IPS DF 6.9 (cell line): ENCODE measurements at regions not wholly inside any gene's neighbourhood (a gene's known extent, or its start where the extent isn't known, plus 50 kb on each side); places are given as distances from the start of the nearest gene placed in this dataset.

Experiments used
- DNase-seq: peaks from one replicate; pipeline ENCODE4 v3.0.0-alpha.2; 2013; ENCODE audit warnings: low read depth, low spot score
- H3K27ac ChIP-seq: one replicate; pipeline ENCODE4 v1.5.1; 2013; ENCODE audit warnings: low read length, control low read depth
- H3K27me3 ChIP-seq: 2 replicates; pipeline ENCODE4 v1.6.1; 2013; ENCODE audit warnings: mild to moderate bottlenecking, low read length; ENCODE audit not compliant: control insufficient read depth, insufficient read depth
- H3K36me3 ChIP-seq: 2 replicates; pipeline ENCODE4 v1.6.1; 2013; ENCODE audit warnings: low read length; ENCODE audit not compliant: control insufficient read depth, insufficient read depth
- H3K4me1 ChIP-seq: 2 replicates; pipeline ENCODE4 v1.6.1; 2013; ENCODE audit warnings: low read length; ENCODE audit not compliant: control insufficient read depth, insufficient read depth
- H3K4me3 ChIP-seq: 2 replicates; pipeline ENCODE4 v1.5.1; 2013; ENCODE audit warnings: mild to moderate bottlenecking, low read length
- H3K9me3 ChIP-seq: 2 replicates; pipeline ENCODE4 v1.6.1; 2013; ENCODE audit warnings: low read length, inconsistent platforms; ENCODE audit not compliant: control insufficient read depth, insufficient read depth
- WGBS: extraction: QIAGEN DNeasy Blood & Tissue Kit; methylation state at CpG from one replicate; pipeline ENCODE4 v1.1.7; 2013; ENCODE audit warnings: mixed read lengths, missing lambda C conversion rate; ENCODE audit not compliant: insufficient read length, insufficient coverage; 5-methylcytosine and 5-hydroxymethylcytosine counted together

DNA sequence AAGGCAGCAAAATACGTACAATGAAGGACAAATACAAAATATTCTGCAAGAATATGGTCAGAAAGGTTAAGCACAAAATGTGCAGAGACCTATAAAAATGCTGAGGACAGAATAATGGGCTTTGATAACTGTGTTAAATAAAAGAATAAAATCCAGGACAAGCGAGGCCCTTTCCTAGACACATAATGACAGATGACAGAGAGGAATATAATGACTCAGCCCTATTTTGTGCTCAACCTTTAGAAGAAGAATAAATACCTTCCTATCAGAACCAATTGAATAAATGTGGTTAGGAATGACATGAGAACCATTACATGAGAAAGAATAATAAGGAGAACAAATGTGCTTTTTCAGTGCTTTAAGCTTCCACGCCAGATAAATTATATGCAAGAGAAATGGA, 178.0 kb downstream of the TEX13C start:
- Histone ChIP-seq H3K27me3 (no peaks in the 10 kb centered on the region), H3K27ac (no peak overlapping the region), H3K9me3 (no peaks in the 10 kb centered on the region), H3K4me1 (no peaks in the 10 kb centered on the region), H3K36me3 (no peaks in the 10 kb centered on the region), H3K4me3 (no peak overlapping the region)
- no CpG with 5 or more reads among the region's 3 CpGs for WGBS
- no peak for DNase-seq

DNA sequence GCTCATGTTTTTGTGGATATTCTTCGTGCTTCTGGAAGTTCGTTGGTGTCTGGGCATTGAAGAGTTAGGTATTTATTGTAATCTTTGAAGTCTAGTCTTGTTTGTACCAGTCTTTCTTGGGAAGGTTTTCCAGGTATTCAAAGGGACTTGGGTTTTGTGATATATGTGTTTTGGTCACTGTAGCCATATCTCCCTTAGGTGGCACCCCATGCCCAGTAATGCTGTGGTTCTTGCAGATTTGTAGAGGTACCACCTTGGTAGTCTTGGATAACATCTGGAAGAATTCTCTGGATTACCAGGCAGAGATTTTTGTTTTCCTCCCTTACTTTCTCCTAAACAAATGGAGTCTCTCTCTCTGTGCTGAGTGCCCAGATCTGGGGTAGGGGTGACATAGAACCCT, 184.1 kb downstream of the TEX13C start:
- no CpG with 5 or more reads among the region's 2 CpGs for WGBS
- no peak for DNase-seq

DNA sequence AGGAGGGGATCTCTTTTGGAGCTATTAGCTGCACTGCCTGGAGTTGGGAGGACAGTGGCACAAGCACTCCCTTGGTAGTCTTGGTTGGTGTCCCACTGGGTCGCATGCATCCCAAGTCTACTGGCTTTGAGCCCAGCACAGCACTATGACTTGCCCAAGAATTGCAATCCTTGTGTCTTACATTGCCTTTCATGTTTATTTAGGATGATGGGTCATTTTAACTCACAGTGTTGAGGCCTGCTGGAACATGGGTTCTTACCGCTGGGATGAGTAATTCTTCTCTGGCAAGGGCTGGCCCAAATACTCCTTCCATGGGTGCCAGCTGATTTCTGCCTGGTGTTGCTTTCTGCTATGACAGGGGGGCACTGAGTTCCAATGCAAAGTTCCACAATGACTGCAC, 185.5 kb downstream of the TEX13C start:
- no peaks in the 10 kb centered on the region for H3K4me1 ChIP-seq
- no peak overlapping the region for H3K4me3 ChIP-seq
- no peak overlapping the region for H3K27ac ChIP-seq
- WGBS, result no CpG with 5 or more reads among the region's 2 CpGs
- H3K36me3 ChIP-seq, result no peaks in the 10 kb centered on the region
- no peaks in the 10 kb centered on the region for H3K9me3 ChIP-seq
- no peaks in the 10 kb centered on the region for H3K27me3 ChIP-seq
- DNase-seq, result no peak

More for the DNA sequence above, 184.1 kb downstream of the TEX13C start:
- Histone ChIP-seq H3K9me3 (no peaks in the 10 kb centered on the region), H3K4me3 (no peak overlapping the region), H3K27ac (no peak overlapping the region), H3K27me3 (no peaks in the 10 kb centered on the region), H3K36me3 (no peaks in the 10 kb centered on the region), H3K4me1 (no peaks in the 10 kb centered on the region)

DNA sequence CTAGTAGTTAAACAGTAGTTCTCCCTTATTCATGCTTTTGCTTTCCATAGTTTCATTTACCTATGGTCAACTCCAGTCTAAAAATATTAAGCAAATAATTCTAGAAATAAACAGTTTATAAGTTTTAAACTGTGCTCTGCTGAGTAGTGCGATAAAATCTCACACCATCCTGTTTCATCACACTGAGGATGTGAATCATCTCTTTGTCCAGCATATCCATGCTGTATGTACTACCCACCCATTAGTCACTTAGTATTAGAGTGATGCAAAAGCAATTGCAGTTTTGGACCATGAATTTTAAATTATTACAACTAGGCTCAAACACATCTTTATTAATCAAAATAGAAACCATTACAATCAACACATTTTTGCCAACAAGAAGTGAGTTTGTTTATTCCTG, 187.4 kb downstream of the TEX13C start:
- WGBS, result no CpG with 5 or more reads among the region's 1 CpG
- Histone ChIP-seq H3K4me1 (no peaks in the 10 kb centered on the region), H3K27ac (no peak overlapping the region), H3K27me3 (no peaks in the 10 kb centered on the region), H3K4me3 (no peak overlapping the region), H3K9me3 (no peaks in the 10 kb centered on the region), H3K36me3 (no peaks in the 10 kb centered on the region)
- no peak for DNase-seq

DNA sequence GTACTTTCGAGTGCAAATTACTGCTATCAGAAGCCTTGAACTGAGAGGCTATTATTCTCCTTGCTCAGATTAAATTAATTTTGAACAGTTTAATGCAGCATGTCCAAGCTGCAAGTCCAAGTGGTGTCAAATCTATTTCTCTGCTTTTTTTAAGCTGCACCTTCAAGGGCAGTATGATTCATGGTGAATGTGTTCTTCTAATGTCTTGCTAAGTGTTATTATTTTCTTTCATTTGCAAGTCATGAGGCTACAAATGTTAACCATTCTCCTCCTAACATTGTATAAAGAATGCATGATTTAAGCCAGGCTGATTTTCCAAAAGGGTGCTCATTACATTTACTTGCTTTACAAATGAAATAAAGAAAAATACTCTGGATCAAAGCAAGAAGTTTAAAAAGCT, 200.4 kb downstream of the TEX13C start:
- WGBS, result no CpG with 5 or more reads among the region's 1 CpG
- H3K9me3 ChIP-seq, result no peaks in the 10 kb centered on the region
- no peak for DNase-seq
- no peaks in the 10 kb centered on the region for H3K27me3 ChIP-seq
- no peak overlapping the region for H3K27ac ChIP-seq
- H3K4me1 ChIP-seq, result no peaks in the 10 kb centered on the region
- H3K4me3 ChIP-seq, result no peak overlapping the region
- no peaks in the 10 kb centered on the region for H3K36me3 ChIP-seq

DNA sequence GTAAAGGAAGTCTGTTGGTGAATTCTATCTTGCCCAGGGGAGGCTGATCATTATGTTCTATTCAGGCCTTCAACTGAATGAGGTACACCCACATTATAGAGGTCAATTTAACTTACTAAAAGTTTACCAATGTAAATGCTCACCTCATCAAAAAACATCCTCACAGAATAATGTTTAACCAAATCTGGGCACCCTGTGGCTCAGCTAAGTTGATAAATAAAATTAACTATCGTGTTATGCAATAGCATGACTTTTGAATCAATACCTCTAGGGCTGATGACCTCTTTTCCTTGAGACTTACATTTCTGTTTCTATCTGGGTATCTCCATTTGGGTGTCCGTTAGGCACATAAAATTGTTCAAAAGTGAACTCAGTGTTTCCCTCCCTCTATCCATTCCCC, 203.1 kb downstream of the TEX13C start:
- Histone ChIP-seq H3K27me3 (no peaks in the 10 kb centered on the region), H3K36me3 (no peaks in the 10 kb centered on the region), H3K9me3 (no peaks in the 10 kb centered on the region), H3K27ac (no peak overlapping the region), H3K4me3 (no peak overlapping the region), H3K4me1 (no peaks in the 10 kb centered on the region)
- no peak for DNase-seq
- WGBS, result no CpG with 5 or more reads among the region's 2 CpGs

DNA sequence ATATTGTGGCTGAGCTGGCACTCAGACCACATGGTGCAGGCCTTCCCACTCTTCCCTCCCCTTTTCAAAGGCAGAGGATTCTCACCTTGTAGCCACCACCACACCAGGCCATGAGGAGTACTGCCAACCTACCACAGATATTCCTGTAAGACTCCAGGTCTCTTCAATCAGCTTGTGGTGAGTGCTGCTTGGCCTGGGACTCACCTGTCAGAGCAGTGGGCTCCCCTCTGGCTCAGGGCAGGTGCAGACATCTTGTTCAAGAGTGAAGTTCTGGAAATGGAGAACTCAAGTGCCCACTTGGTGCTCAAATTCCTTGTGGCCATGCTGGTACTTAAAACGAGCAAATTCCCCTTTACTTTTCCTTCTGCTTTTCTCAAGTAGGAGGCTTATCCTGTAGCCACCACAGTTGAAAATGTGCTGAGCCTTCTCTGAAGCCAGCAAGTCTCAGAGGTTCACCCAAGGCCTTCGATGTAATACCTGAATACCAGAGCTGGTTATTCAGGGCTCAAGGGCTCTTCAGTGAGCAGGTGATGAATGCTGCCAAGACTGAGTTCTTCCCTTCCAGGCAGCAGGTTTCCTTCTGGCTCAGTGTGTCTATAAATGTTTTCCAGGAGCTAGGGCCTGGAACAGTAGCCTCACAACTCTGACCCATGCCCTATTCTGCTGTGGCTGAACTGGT, 212.9 kb downstream of the TEX13C start:
- H3K36me3 ChIP-seq, result no peaks in the 10 kb centered on the region
- DNase-seq, result no peak
- no peaks in the 10 kb centered on the region for H3K27me3 ChIP-seq
- H3K9me3 ChIP-seq, result no peaks in the 10 kb centered on the region
- no peak overlapping the region for H3K4me3 ChIP-seq
- H3K27ac ChIP-seq, result no peak overlapping the region
- no CpG with 5 or more reads among the region's 2 CpGs for WGBS
- no peaks in the 10 kb centered on the region for H3K4me1 ChIP-seq

DNA sequence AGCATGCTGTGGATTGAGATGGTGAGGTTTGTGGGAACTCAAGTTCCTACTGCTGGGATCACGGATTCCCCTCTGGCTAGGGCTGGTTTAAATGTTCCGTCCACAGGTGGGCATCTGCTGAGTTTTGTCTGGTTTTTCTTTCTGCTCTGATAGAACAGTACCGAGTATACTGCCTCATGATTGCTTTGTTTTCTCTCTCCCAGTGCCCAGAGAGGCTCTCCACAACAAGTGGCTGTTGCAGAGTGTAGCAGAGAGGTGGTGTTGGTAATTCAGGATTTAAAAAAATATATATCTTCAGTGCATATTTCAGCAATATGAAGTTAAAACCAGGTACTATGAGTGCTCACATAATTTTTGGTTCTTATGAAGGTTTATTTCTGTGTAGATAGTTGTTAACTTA, 213.7 kb downstream of the TEX13C start:
- H3K27me3 ChIP-seq, result no peaks in the 10 kb centered on the region
- no peak overlapping the region for H3K27ac ChIP-seq
- no CpG with 5 or more reads among the region's 3 CpGs for WGBS

DNA sequence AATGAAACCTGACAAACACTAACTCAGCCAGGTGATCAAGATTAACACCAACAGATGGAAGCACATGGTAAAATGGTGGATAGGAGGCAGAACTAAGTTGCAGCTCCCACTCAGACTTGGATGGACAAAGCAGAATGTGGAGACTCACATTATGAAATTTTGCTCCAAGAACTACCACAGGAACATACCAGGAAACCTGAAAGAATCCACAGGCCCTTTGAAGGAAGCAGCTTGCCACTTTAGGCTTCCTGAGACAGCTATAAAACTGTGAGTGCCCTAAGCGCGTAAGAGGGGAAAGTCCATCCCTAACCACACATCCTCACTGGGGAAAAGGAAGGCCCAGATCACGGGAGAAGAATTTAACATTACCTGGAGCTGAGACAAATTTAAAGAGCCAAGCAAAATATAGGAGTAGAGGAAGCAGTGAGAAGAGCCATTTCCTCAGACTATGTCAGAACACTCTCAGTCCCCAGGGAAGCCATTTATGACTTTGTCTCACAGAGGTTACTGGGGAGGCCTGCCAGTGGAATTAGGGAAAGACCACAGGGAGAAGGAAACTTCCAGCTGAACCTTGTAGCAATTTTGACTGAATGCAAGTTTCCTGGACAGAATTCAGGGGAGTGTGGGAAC, 224.5 kb downstream of the TEX13C start:
- Histone ChIP-seq H3K27ac (no peak overlapping the region), H3K36me3 (no peaks in the 10 kb centered on the region), H3K9me3 (no peaks in the 10 kb centered on the region), H3K4me3 (no peak overlapping the region), H3K27me3 (no peaks in the 10 kb centered on the region), H3K4me1 (no peaks in the 10 kb centered on the region)
- DNase-seq, result no peak
- no CpG with 5 or more reads among the region's 3 CpGs for WGBS

More for the DNA sequence above, 213.7 kb downstream of the TEX13C start:
- H3K4me3 ChIP-seq, result no peak overlapping the region
- H3K36me3 ChIP-seq, result no peaks in the 10 kb centered on the region
- no peaks in the 10 kb centered on the region for H3K4me1 ChIP-seq
- no peak for DNase-seq
- H3K9me3 ChIP-seq, result no peaks in the 10 kb centered on the region

DNA sequence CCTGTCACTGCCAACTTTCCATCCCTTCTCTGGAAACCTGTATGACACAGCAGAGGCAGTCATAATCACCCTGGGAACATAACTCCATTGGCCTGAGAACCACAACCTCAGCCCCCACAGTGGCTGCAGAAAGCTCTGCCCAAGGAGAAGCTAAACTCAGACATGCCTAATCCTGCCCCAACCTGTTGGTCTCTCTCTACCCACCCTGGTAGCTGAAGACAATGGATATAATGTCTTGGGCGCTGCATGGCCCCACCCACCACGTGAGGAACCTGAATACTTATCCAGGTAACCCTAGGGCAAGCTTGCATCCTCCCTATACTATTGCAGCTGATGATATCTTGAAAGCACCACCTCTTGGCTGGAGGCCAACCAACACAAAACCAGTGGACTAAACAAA, 225.2 kb downstream of the TEX13C start:
- Histone ChIP-seq H3K27ac (no peak overlapping the region), H3K9me3 (no peaks in the 10 kb centered on the region), H3K27me3 (no peaks in the 10 kb centered on the region), H3K4me1 (no peaks in the 10 kb centered on the region), H3K36me3 (no peaks in the 10 kb centered on the region), H3K4me3 (no peak overlapping the region)
- WGBS, result no CpG with 5 or more reads among the region's 2 CpGs
- DNase-seq, result no peak

DNA sequence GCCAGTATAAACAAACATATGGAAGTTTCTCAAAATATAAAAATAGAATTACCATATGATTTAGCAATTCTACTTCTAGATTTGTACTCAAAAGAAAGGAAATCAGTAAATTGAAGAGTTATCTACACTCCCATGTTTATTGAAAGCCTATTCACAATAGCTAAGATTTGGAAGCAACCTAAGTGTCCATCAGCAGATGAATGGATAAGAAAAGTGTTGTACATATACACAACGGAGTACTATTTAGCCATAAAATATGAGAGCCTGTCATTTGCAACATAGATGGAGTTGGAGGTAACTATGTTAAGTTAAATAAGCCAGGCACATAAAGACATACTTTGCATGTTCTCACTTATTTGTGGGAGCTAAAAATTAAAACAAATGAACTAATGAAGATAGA, 257.8 kb downstream of the TEX13C start:
- no peak overlapping the region for H3K27ac ChIP-seq
- no peaks in the 10 kb centered on the region for H3K36me3 ChIP-seq
- no peaks in the 10 kb centered on the region for H3K9me3 ChIP-seq
- no peak overlapping the region for H3K4me3 ChIP-seq
- no CpG with 5 or more reads among the region's 1 CpG for WGBS
- no peak for DNase-seq
- no peaks in the 10 kb centered on the region for H3K27me3 ChIP-seq
- H3K4me1 ChIP-seq, result no peaks in the 10 kb centered on the region
